PC-9 (cell line): ENCODE measurements at regions not wholly inside any gene's neighbourhood (a gene's known extent, or its start where the extent isn't known, plus 50 kb on each side); places are given as distances from the start of the nearest gene placed in this dataset.

Source experiments
- BruUV-seq: library from RNA; stranded (reverse); fragments of 400-500 nt; replicated peaks from 2 replicates; lab custom pipeline; 2021; lab: Mats Ljungman, UMichigan
- CTCF ChIA-PET: fragments of 300-600 bp; sonication (Branson Sonifier 250); formaldehyde crosslinking; loops from one replicate; lab custom pipeline; 2022; ENCODE audit warnings: antibody characterized with exemption; lab: Charles Lee
- POLR2A ChIA-PET: fragments of 300-600 bp; sonication (Branson Sonifier 250); formaldehyde crosslinking; loops from one replicate; lab custom pipeline; 2022; ENCODE audit warnings: antibody characterized with exemption; ENCODE audit not compliant: unreplicated experiment; lab: Charles Lee
- DNase-seq, 2 experiments: peaks; one replicate each; pipeline versions ENCODE4 v3.0.0 to v3.0.0-alpha.2; 2015 to 2022; ENCODE audit warnings: mixed read lengths in 1 of 2
- H2AFZ ChIP-seq: fragments of 200-600 bp; sonication (generic); 2 replicates; pipeline ENCODE4 v1.8.1; 2017; ENCODE audit warnings: antibody characterized with exemption
- H3F3A ChIP-seq: fragments of 200-600 bp; sonication (generic); 2 replicates; pipeline ENCODE4 v1.8.1; 2017; ENCODE audit warnings: antibody characterized with exemption, mild to moderate bottlenecking, low read depth; ENCODE audit not compliant: insufficient read depth
- H3K27ac ChIP-seq: fragments of 200-600 bp; sonication (generic); 2 replicates; pipeline ENCODE4 v1.6.1; 2016; ENCODE audit warnings: mixed run types
- H3K27me3 ChIP-seq: fragments of 200-600 bp; sonication (generic); 2 replicates; pipeline ENCODE4 v1.6.1; 2016; ENCODE audit warnings: low read depth, mixed run types; ENCODE audit not compliant: insufficient read depth
- H3K36me3 ChIP-seq: fragments of 200-600 bp; sonication (generic); 2 replicates; pipeline ENCODE4 v1.6.1; 2016; ENCODE audit warnings: low read depth, mixed run types
- H3K4me1 ChIP-seq: fragments of 200-600 bp; sonication (generic); replicated peaks from 2 replicates; pipeline ENCODE4 v1.6.1; 2016; ENCODE audit warnings: mixed run types; ENCODE audit not compliant: insufficient read depth
- H3K4me2 ChIP-seq: fragments of 200-600 bp; sonication (generic); 2 replicates; pipeline ENCODE4 v1.6.1; 2017; ENCODE audit warnings: mixed run types
- H3K4me3 ChIP-seq: fragments of 200-600 bp; sonication (generic); 2 replicates; pipeline ENCODE4 v1.6.1; 2016; ENCODE audit warnings: mixed run types
- H3K79me2 ChIP-seq: fragments of 200-600 bp; sonication (generic); 2 replicates; pipeline ENCODE4 v1.6.1; 2017; ENCODE audit warnings: low read depth, mixed run types
- H3K9me2 ChIP-seq: fragments of 200-600 bp; sonication (generic); 2 replicates; pipeline ENCODE4 v1.8.1; 2017; ENCODE audit warnings: mild to moderate bottlenecking; ENCODE audit not compliant: insufficient read depth
- H3K9me3 ChIP-seq: fragments of 200-600 bp; sonication (generic); 2 replicates; pipeline ENCODE4 v1.8.1; 2016; ENCODE audit warnings: low read depth; ENCODE audit not compliant: insufficient read depth
- H4K20me1 ChIP-seq: fragments of 200-600 bp; sonication (generic); 2 replicates; pipeline ENCODE4 v1.8.1; 2017; ENCODE audit not compliant: insufficient read depth
- CTCF ChIP-seq: fragments of 200-600 bp; sonication (generic); conservative IDR thresholded peaks from 2 replicates; pipeline ENCODE4 v1.6.1; 2017; ENCODE audit warnings: mixed run types, antibody characterized with exemption, mild to moderate bottlenecking, moderate library complexity
- EZH2 ChIP-seq: fragments of 200-600 bp; sonication (generic); IDR thresholded peaks from 2 replicates; pipeline ENCODE4 v1.8.0; 2017; ENCODE audit warnings: antibody characterized with exemption, low read depth
- intact Hi-C: fragments of 100-400 bp; cut with micrococcal nuclease; formaldehyde crosslinking; loops from one replicate; pipeline ENCODE4 v1.10.0; 2022; ENCODE audit not compliant: unreplicated experiment

GRCh38 chr19:30626626-30626966, 254.4 kb downstream of the ZNF536 start:
- intact Hi-C loops, result no loop called here
- TF ChIP-seq EZH2, result no peak
- no peak for TF ChIP-seq CTCF
- CTCF ChIA-PET, result interaction anchor here (0.7 kb wide), 1 partner anchor 60 kb away, joined by 16 read pairs; no protein-coding TSS in a partner anchor

GRCh38 chr19:30625947-30626625, 253.9 kb downstream of the ZNF536 start:
- Histone ChIP-seq H3K27ac (no peak overlapping the region), H3K4me1 (no peaks in the 10 kb centered on the region), H3K9me3 (no peaks in the 10 kb centered on the region), H3F3A (no peaks in the 10 kb centered on the region), H2AFZ (no peak overlapping the region), H3K79me2 (no peaks in the 10 kb centered on the region), H3K4me2 (no peak overlapping the region), H3K4me3 (no peak overlapping the region), H4K20me1 (no peaks in the 10 kb centered on the region), H3K27me3 (peaks cover 66% of the 10 kb centered on the region), H3K36me3 (no peaks in the 10 kb centered on the region), H3K9me2 (no peaks in the 10 kb centered on the region)
- BruUV-seq, result no TSS peak
- intact Hi-C loops, result no loop called here
- CTCF ChIA-PET, result no interaction called here
- no peak for TF ChIP-seq EZH2
- no peak for TF ChIP-seq CTCF
- POLR2A ChIA-PET, result no interaction called here
- DNase-seq, result no peak

More at GRCh38 chr19:30626626-30626966, 254.4 kb downstream of the ZNF536 start:
- Histone ChIP-seq H3K36me3 (no peaks in the 10 kb centered on the region), H3F3A (no peaks in the 10 kb centered on the region), H3K9me3 (no peaks in the 10 kb centered on the region), H3K4me3 (no peak overlapping the region), H3K27ac (no peak overlapping the region), H3K27me3 (peaks cover 66% of the 10 kb centered on the region), H4K20me1 (no peaks in the 10 kb centered on the region), H3K4me1 (no peaks in the 10 kb centered on the region), H3K9me2 (no peaks in the 10 kb centered on the region), H3K79me2 (no peaks in the 10 kb centered on the region), H2AFZ (no peak overlapping the region), H3K4me2 (no peak overlapping the region)
- POLR2A ChIA-PET, result no interaction called here
- DNase-seq, result no peak
- no TSS peak for BruUV-seq

GRCh38 chr19:30622276-30622675, 250.1 kb downstream of the ZNF536 start:
- Histone ChIP-seq H4K20me1 (no peaks in the 10 kb centered on the region), H3K4me3 (no peak overlapping the region), H3K9me3 (no peaks in the 10 kb centered on the region), H3F3A (no peaks in the 10 kb centered on the region), H3K27me3 (peaks cover 32% of the 10 kb centered on the region), H3K9me2 (no peaks in the 10 kb centered on the region), H3K4me1 (no peaks in the 10 kb centered on the region), H2AFZ (no peak overlapping the region), H3K79me2 (no peaks in the 10 kb centered on the region), H3K36me3 (no peaks in the 10 kb centered on the region), H3K27ac (no peak overlapping the region), H3K4me2 (no peak overlapping the region)
- BruUV-seq, result no TSS peak
- POLR2A ChIA-PET, result no interaction called here
- no peak for DNase-seq
- intact Hi-C loops, result no loop called here
- CTCF ChIA-PET, result no interaction called here
- TF ChIP-seq EZH2 (no peak), CTCF (no peak)
